ENCODE measurements at regions not wholly inside any gene's neighbourhood (a gene's known extent, or its start where the extent isn't known, plus 50 kb on each side); places are given as distances from the start of the nearest gene placed in this dataset.

DNA sequence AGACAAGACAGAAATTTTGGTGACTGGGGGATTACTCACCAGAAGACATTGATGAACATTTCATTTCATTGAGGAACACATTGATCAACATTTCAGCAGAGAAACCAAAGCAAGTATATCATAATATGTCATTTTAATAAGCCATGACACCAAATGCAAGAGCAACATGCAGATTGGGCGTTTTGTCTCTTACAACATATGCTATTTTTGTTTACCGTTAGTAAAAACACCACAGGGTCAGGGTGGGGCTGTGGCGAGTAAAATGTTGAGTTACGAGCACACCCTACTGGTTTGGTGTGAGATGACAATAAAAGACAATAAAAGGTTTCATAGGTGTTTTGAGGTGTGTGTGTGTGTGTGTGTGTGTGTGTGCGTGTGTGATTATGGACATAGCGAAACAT is 294.5 kb downstream of the PDGFC start:
- no peaks in the 10 kb centered on the region for H3K36me3 ChIP-seq (replicated peaks in 1 of 2; ENCODE audit: control extremely low read depth in 1 of 2, control insufficient read depth in 1 of 2, extremely low read depth in 1 of 2, insufficient read depth in 2 of 2, low read length in 1 of 2)
- no peak overlapping the region for H3K9ac ChIP-seq (ENCODE audit: low read length)
- DNase-seq (no peak), ATAC-seq (ENCODE audit: low read depth) (no peak)
- Mint-ChIP-seq H3K4me3 (no peak overlapping the region), H3K9me3 (ENCODE audit: insufficient read depth) (no peaks in the 10 kb centered on the region), H3K27ac (no peak overlapping the region), H3K4me1 (no peaks in the 10 kb centered on the region), H3K27me3 (no peaks in the 10 kb centered on the region)
- H3K27ac ChIP-seq (ENCODE audit: low read length in 2 of 2), result no peak overlapping the region
- TF ChIP-seq, protein P1, sequence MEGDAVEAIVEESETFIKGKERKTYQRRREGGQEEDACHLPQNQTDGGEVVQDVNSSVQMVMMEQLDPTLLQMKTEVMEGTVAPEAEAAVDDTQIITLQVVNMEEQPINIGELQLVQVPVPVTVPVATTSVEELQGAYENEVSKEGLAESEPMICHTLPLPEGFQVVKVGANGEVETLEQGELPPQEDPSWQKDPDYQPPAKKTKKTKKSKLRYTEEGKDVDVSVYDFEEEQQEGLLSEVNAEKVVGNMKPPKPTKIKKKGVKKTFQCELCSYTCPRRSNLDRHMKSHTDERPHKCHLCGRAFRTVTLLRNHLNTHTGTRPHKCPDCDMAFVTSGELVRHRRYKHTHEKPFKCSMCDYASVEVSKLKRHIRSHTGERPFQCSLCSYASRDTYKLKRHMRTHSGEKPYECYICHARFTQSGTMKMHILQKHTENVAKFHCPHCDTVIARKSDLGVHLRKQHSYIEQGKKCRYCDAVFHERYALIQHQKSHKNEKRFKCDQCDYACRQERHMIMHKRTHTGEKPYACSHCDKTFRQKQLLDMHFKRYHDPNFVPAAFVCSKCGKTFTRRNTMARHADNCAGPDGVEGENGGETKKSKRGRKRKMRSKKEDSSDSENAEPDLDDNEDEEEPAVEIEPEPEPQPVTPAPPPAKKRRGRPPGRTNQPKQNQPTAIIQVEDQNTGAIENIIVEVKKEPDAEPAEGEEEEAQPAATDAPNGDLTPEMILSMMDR (IDR thresholded peaks at IDR 0.05), result no peak
- TF ChIP-seq EZH2 (IDR thresholded peaks at IDR 0.05; ENCODE audit: borderline replicate concordance, insufficient read depth, low read depth, low read length, poor library complexity, severe bottlenecking), result no peak
- H3K4me1 ChIP-seq (ENCODE audit: control insufficient read depth in 2 of 2, insufficient read depth in 2 of 2, low read length in 2 of 2), result no peaks in the 10 kb centered on the region
- no peaks in the 10 kb centered on the region for H3K79me2 ChIP-seq (ENCODE audit: control insufficient read depth, insufficient read depth, low read length)
- H4K20me1 ChIP-seq (ENCODE audit: control insufficient read depth, insufficient read depth, low read length, poor library complexity, severe bottlenecking), result no peaks in the 10 kb centered on the region
- H3K27me3 ChIP-seq (replicated peaks in 1 of 4; ENCODE audit: control extremely low read depth in 1 of 4, control insufficient read depth in 3 of 4, insufficient read depth in 4 of 4, low read length in 3 of 4), result no peaks in the 10 kb centered on the region
- H3K4me2 ChIP-seq (replicated peaks; ENCODE audit: low read depth, low read length, poor library complexity, severe bottlenecking), result no peak overlapping the region
- no CpG with 5 or more reads among the region's 6 CpGs for WGBS (ENCODE audit: insufficient coverage)
- ChIA-PET CTCF (no interaction called here), POLR2A (no interaction called here)
- no peaks in the 10 kb centered on the region for H3K9me3 ChIP-seq (ENCODE audit: control extremely low read depth in 1 of 3, control insufficient read depth in 2 of 3, insufficient read depth in 1 of 3, low read length in 2 of 3)
- no peak overlapping the region for H2AFZ ChIP-seq (ENCODE audit: insufficient read depth, low read depth, low read length, poor library complexity, severe bottlenecking)
- no peak overlapping the region for H3K4me3 ChIP-seq (ENCODE audit: control extremely low read depth in 1 of 5, extremely low read depth in 1 of 5, insufficient read depth in 1 of 5, low read depth in 2 of 5, low read length in 4 of 5)
- intact Hi-C loops (cut with micrococcal nuclease), result no loop called here

DNA sequence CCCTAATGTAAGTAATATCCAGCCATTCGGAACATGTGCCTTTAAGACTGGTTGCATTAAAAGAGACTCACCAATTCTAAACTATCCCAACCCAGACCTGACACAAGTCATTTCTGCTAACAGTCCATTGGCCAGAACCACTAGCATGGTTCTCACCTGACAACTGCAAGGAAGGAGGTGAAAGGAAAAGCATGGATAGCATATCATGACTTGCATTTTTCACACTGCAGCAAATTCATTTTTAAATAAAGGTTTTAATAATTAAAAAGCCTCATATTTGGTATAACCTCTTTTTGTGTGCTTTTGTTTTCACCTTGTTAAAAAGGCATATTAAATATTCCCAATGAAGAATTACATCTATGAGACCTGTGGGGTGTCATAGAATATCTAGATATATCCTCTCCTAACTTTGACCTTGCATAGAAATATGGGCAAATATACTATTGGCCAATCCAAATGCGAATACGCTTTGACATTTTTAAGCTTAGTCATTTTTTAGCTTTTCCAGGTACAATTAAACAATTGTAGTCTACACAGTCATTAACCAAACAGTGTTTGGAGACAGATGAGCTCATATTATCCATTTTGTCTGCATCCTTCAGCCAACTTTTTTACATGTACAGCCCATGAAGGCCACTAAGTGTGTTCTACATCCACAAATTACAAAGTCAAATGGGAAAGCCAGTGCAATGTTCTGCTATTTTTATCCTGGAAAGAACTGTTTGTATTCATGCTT is 295.3 kb downstream of the PDGFC start:
- CTCF ChIA-PET, result no interaction called here
- TF ChIP-seq, protein P1 (IDR thresholded peaks at IDR 0.05), result no peak
- no peak for TF ChIP-seq EZH2 (IDR thresholded peaks at IDR 0.05; ENCODE audit: borderline replicate concordance, insufficient read depth, low read depth, low read length, poor library complexity, severe bottlenecking)
- WGBS (ENCODE audit: insufficient coverage), result 100% methylated on average over 2 of the region's 3 CpGs

More for the DNA sequence above, 295.3 kb downstream of the PDGFC start:
- Histone ChIP-seq H3K4me3 (ENCODE audit: control extremely low read depth in 1 of 5, extremely low read depth in 1 of 5, insufficient read depth in 1 of 5, low read depth in 2 of 5, low read length in 4 of 5) (no peak overlapping the region), H2AFZ (ENCODE audit: insufficient read depth, low read depth, low read length, poor library complexity, severe bottlenecking) (no peak overlapping the region), H3K4me1 (ENCODE audit: control insufficient read depth in 2 of 2, insufficient read depth in 2 of 2, low read length in 2 of 2) (no peaks in the 10 kb centered on the region), H3K36me3 (replicated peaks in 1 of 2; ENCODE audit: control extremely low read depth in 1 of 2, control insufficient read depth in 1 of 2, extremely low read depth in 1 of 2, insufficient read depth in 2 of 2, low read length in 1 of 2) (no peaks in the 10 kb centered on the region), H3K27ac (ENCODE audit: low read length in 2 of 2) (no peak overlapping the region), H3K9me3 (ENCODE audit: control extremely low read depth in 1 of 3, control insufficient read depth in 2 of 3, insufficient read depth in 1 of 3, low read length in 2 of 3) (no peaks in the 10 kb centered on the region), H3K9ac (ENCODE audit: low read length) (no peak overlapping the region), H3K79me2 (ENCODE audit: control insufficient read depth, insufficient read depth, low read length) (no peaks in the 10 kb centered on the region), H4K20me1 (ENCODE audit: control insufficient read depth, insufficient read depth, low read length, poor library complexity, severe bottlenecking) (no peaks in the 10 kb centered on the region), H3K4me2 (replicated peaks; ENCODE audit: low read depth, low read length, poor library complexity, severe bottlenecking) (no peak overlapping the region), H3K27me3 (replicated peaks in 1 of 4; ENCODE audit: control extremely low read depth in 1 of 4, control insufficient read depth in 3 of 4, insufficient read depth in 4 of 4, low read length in 3 of 4) (no peaks in the 10 kb centered on the region)
- H3K4me3 Mint-ChIP-seq, result no peak overlapping the region
- no peaks in the 10 kb centered on the region for H3K27me3 Mint-ChIP-seq
- ATAC-seq (ENCODE audit: low read depth), result no peak
- intact Hi-C loops (cut with micrococcal nuclease), result no loop called here
- no peaks in the 10 kb centered on the region for H3K9me3 Mint-ChIP-seq (ENCODE audit: insufficient read depth)
- POLR2A ChIA-PET, result no interaction called here
- DNase-seq, result no peak
- H3K27ac Mint-ChIP-seq, result no peak overlapping the region
- no peaks in the 10 kb centered on the region for H3K4me1 Mint-ChIP-seq

Data from B cell (primary cell).